Endothelial cell (in vitro differentiated cells): ENCODE measurements at regions not wholly inside any gene's neighbourhood (a gene's known extent, or its start where the extent isn't known, plus 50 kb on each side); places are given as distances from the start of the nearest gene placed in this dataset.

Experiments used
- DNase-seq: peaks from one replicate; pipeline ENCODE4 v3.0.0; 2021; ENCODE audit warnings: low spot score
- H3K27ac Mint-ChIP-seq: one replicate; pipeline ENCODE4 v1.8.0; 2021; ENCODE audit warnings: mixed read lengths, inconsistent platforms; ENCODE audit not compliant: unreplicated experiment
- H3K27me3 Mint-ChIP-seq: one replicate; pipeline ENCODE4 v1.8.0; 2021; ENCODE audit warnings: mild to moderate bottlenecking, moderate library complexity, mixed read lengths, inconsistent platforms; ENCODE audit not compliant: unreplicated experiment
- H3K36me3 Mint-ChIP-seq: one replicate; pipeline ENCODE4 v1.8.0; 2021; ENCODE audit warnings: mild to moderate bottlenecking, low read depth, mixed read lengths, inconsistent platforms; ENCODE audit not compliant: unreplicated experiment
- H3K4me1 Mint-ChIP-seq: one replicate; pipeline ENCODE4 v1.8.0; 2021; ENCODE audit warnings: mild to moderate bottlenecking, mixed read lengths, inconsistent platforms; ENCODE audit not compliant: unreplicated experiment
- H3K4me3 Mint-ChIP-seq: one replicate; pipeline ENCODE4 v1.8.0; 2021; ENCODE audit warnings: mild to moderate bottlenecking, mixed read lengths, inconsistent platforms; ENCODE audit not compliant: unreplicated experiment
- H3K9me3 Mint-ChIP-seq: one replicate; pipeline ENCODE4 v1.8.0; 2021; ENCODE audit warnings: mixed read lengths, inconsistent platforms; ENCODE audit not compliant: unreplicated experiment
- TF ChIP-seq, protein P1 (sequence below): fragments of 200-600 bp; sonication (generic); IDR thresholded peaks from one replicate; pipeline ENCODE4 v1.5.0; 2021; ENCODE audit warnings: antibody characterized with exemption; ENCODE audit not compliant: unreplicated experiment

DNA sequence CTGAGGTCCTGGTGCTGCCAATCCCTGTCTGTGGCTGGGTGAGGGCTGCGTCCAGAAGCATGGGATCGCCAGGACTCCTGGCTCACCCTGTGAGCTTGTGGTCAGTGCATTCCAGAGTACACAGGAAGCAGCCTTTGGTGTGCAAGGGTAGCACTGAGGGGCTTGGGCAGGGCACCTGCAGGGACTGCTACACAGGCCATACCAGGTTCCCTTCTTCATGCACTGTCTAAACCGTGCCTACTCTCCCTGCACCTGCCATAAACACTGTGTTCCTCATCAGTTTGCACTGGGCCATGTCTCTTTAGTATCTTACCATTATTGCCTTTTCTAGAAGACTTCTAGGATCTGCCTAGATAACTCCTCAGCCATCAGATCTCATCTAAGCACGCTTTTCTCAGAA is 72.8 kb upstream of the NKX2-2 start:
- Mint-ChIP-seq H3K4me1 (peaks cover 20% of the 10 kb centered on the region), H3K27me3 (no peaks in the 10 kb centered on the region), H3K27ac (no peak overlapping the region), H3K36me3 (no peaks in the 10 kb centered on the region), H3K9me3 (no peaks in the 10 kb centered on the region), H3K4me3 (no peak overlapping the region)
- TF ChIP-seq, protein P1, sequence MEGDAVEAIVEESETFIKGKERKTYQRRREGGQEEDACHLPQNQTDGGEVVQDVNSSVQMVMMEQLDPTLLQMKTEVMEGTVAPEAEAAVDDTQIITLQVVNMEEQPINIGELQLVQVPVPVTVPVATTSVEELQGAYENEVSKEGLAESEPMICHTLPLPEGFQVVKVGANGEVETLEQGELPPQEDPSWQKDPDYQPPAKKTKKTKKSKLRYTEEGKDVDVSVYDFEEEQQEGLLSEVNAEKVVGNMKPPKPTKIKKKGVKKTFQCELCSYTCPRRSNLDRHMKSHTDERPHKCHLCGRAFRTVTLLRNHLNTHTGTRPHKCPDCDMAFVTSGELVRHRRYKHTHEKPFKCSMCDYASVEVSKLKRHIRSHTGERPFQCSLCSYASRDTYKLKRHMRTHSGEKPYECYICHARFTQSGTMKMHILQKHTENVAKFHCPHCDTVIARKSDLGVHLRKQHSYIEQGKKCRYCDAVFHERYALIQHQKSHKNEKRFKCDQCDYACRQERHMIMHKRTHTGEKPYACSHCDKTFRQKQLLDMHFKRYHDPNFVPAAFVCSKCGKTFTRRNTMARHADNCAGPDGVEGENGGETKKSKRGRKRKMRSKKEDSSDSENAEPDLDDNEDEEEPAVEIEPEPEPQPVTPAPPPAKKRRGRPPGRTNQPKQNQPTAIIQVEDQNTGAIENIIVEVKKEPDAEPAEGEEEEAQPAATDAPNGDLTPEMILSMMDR: no peak
- DNase-seq: no peak

DNA sequence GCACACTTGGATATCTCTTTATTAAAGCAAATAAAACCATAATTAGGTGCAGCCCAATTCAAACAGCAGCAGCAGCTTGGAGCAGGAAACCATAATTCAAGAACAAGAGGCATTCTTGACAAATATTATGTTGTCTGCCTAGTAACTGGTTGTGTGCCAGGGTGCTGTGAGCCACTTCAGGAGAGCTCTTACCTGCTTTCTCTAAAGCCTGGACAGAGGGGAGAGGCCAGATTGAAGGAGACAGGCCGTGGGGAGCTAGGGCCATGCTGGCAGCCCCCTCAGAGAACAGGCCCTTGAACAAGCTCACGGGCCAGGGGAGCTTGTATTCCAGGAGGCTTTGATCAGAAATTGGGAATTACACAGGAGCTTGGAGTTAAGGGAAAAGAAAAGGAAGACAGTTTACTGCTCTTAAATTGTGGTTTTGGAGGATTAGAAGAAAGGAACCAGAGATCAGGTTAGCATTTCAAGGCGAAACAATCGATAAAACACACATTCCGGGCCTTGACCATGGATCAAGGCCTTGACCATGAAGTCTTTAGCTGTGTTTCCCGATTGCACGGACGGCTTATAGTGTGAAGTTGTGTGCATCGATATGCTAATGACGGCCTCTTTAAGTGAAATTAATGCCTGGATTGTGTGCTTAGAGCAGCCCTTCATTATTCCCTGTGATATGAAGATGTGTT is 69.8 kb upstream of the NKX2-2 start:
- Mint-ChIP-seq H3K27me3 (no peaks in the 10 kb centered on the region), H3K9me3 (no peaks in the 10 kb centered on the region), H3K4me3 (no peak overlapping the region), H3K36me3 (no peaks in the 10 kb centered on the region), H3K27ac (no peak overlapping the region), H3K4me1 (peaks cover 20% of the 10 kb centered on the region)
- TF ChIP-seq, protein P1: no peak
- no peak for DNase-seq

DNA sequence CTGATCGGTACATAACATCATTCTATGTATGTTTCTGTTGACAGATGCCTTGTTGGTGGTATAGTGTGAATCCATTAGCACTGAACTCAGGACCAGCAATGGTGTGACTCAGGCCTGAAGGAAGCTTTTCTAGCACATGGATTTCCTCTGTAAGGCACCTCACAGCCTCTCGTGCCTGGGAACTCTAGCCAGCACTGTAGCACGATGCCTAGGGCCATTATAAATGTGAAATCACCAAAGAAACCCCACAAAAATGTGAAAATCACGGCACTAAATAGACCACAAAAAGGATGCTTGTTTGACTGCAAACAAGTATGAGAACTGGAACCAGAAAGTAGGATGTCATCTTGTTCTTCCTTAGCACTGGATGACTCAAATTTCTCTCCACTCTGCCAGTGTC is 63.7 kb upstream of the NKX2-2 start:
- TF ChIP-seq, protein P1: no peak
- Mint-ChIP-seq H3K27me3 (peaks cover 4% of the 10 kb centered on the region), H3K4me1 (peaks cover 7% of the 10 kb centered on the region), H3K9me3 (no peaks in the 10 kb centered on the region), H3K36me3 (no peaks in the 10 kb centered on the region), H3K4me3 (no peak overlapping the region), H3K27ac (no peak overlapping the region)
- no peak for DNase-seq

DNA sequence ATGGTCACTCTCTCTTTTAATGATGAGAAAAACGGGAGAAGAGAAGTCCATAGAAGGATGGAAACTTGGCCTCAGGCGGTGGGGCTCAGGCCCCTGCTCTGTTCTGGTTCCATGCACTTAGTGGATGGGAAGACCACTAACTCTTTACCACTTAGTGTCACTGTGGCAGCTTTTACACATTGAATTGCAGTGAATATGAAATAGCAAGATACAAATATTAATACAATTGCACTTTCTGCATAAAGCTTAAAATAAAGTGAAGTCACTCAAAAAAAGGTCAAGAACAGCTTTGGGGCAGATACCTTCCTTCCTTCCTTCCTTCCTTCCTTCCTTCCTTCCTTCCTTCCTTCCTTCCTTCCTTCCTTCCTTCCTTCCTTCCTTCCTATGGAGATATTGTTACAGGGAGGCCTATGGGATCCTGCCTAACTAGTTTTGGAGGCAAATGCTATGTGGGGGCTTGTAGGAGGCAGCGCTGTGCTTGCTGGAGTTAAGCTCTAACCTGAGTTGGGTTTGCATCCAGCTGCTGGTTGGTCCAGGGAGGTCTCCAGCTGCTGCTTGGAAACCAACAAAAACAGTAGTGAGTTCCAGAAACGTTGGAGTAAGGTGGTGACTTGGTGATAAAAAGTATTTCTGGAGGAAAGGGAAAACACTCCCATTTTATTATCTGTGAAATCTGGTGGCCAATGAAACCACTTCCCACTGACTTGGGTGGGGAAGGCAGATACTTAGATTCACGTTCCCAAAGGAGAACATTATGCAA is 62.3 kb upstream of the NKX2-2 start:
- no peak overlapping the region for H3K27ac Mint-ChIP-seq
- no peak for DNase-seq
- H3K36me3 Mint-ChIP-seq: no peaks in the 10 kb centered on the region
- H3K9me3 Mint-ChIP-seq: no peaks in the 10 kb centered on the region
- H3K4me1 Mint-ChIP-seq: peaks cover 7% of the 10 kb centered on the region
- H3K27me3 Mint-ChIP-seq: peaks cover 4% of the 10 kb centered on the region
- H3K4me3 Mint-ChIP-seq: no peak overlapping the region
- TF ChIP-seq, protein P1: no peak

DNA sequence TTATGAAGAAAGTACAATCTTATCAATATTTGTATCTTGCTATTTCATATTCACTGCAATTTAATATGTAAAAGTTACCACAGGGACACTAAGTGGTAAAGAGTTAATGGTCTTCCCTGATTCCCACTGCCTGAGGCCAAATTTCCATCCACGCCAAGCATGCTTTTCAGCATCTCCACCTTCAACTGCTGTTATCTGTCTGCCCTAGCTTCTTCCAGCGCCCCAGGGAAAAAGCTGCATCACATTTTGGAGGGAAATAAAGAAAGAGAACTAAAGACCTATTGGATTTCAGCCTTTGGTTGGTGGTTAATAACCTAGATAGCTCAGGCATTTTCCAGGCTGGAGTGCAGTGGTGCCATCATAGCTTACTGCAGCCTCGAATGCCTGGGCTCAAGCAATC is 61.3 kb upstream of the NKX2-2 start:
- Mint-ChIP-seq H3K4me1 (peaks cover 7% of the 10 kb centered on the region), H3K9me3 (no peaks in the 10 kb centered on the region), H3K27me3 (peaks cover 4% of the 10 kb centered on the region), H3K4me3 (no peak overlapping the region), H3K36me3 (no peaks in the 10 kb centered on the region), H3K27ac (no peak overlapping the region)
- TF ChIP-seq, protein P1: no peak
- DNase-seq: no peak
